ENCODE measurements at regions not wholly inside any gene's neighbourhood (a gene's known extent, or its start where the extent isn't known, plus 50 kb on each side); places are given as distances from the start of the nearest gene placed in this dataset.

- no peaks in the 10 kb centered on the region for H3K4me1 Mint-ChIP-seq (ENCODE audit: unreplicated experiment)
- DNase-seq (ENCODE audit: extremely low spot score, unreplicated experiment), result no peak
- no peaks in the 10 kb centered on the region for H3K27me3 Mint-ChIP-seq (ENCODE audit: unreplicated experiment)
- no peaks in the 10 kb centered on the region for H3K36me3 Mint-ChIP-seq (ENCODE audit: unreplicated experiment)
- no peak overlapping the region for H3K27ac Mint-ChIP-seq (ENCODE audit: unreplicated experiment)
- TF ChIP-seq CTCF (IDR thresholded peaks at IDR 0.05), result no peak
- no peaks in the 10 kb centered on the region for H3K9me3 Mint-ChIP-seq (ENCODE audit: unreplicated experiment)
- no peak overlapping the region for H3K4me3 Mint-ChIP-seq (ENCODE audit: unreplicated experiment)
Observed at GRCh38 chr2:117720765-117721164, 93.7 kb upstream of the DDX18 start.

GRCh38 chr2:117723483-117723882 is 91.0 kb upstream of the DDX18 start:
- Mint-ChIP-seq H3K9me3 (ENCODE audit: unreplicated experiment) (no peaks in the 10 kb centered on the region), H3K4me1 (ENCODE audit: unreplicated experiment) (no peaks in the 10 kb centered on the region), H3K27me3 (ENCODE audit: unreplicated experiment) (no peaks in the 10 kb centered on the region), H3K4me3 (ENCODE audit: unreplicated experiment) (no peak overlapping the region), H3K27ac (ENCODE audit: unreplicated experiment) (no peak overlapping the region), H3K36me3 (ENCODE audit: unreplicated experiment) (no peaks in the 10 kb centered on the region)
- TF ChIP-seq CTCF (IDR thresholded peaks at IDR 0.05), result no peak
- DNase-seq (ENCODE audit: extremely low spot score, unreplicated experiment), result no peak

- Mint-ChIP-seq H3K27ac (ENCODE audit: unreplicated experiment) (no peak overlapping the region), H3K4me3 (ENCODE audit: unreplicated experiment) (no peak overlapping the region), H3K27me3 (ENCODE audit: unreplicated experiment) (no peaks in the 10 kb centered on the region), H3K4me1 (ENCODE audit: unreplicated experiment) (no peaks in the 10 kb centered on the region), H3K36me3 (ENCODE audit: unreplicated experiment) (no peaks in the 10 kb centered on the region), H3K9me3 (ENCODE audit: unreplicated experiment) (peaks cover under 1% of the 10 kb centered on the region)
- TF ChIP-seq CTCF (IDR thresholded peaks at IDR 0.05), result no peak
- no peak for DNase-seq (ENCODE audit: extremely low spot score, unreplicated experiment)
Observed at GRCh38 chr2:117723888-117724434, 90.5 kb upstream of the DDX18 start.

- Mint-ChIP-seq H3K4me1 (ENCODE audit: unreplicated experiment) (no peaks in the 10 kb centered on the region), H3K36me3 (ENCODE audit: unreplicated experiment) (no peaks in the 10 kb centered on the region), H3K9me3 (ENCODE audit: unreplicated experiment) (peaks cover 5% of the 10 kb centered on the region), H3K27ac (ENCODE audit: unreplicated experiment) (no peak overlapping the region), H3K27me3 (ENCODE audit: unreplicated experiment) (no peaks in the 10 kb centered on the region), H3K4me3 (ENCODE audit: unreplicated experiment) (no peak overlapping the region)
- TF ChIP-seq CTCF (IDR thresholded peaks at IDR 0.05), result no peak
- DNase-seq (ENCODE audit: extremely low spot score, unreplicated experiment), result no peak
Observed at GRCh38 chr2:117726747-117727146, 87.7 kb upstream of the DDX18 start.

GRCh38 chr2:117737846-117738245 is 76.6 kb upstream of the DDX18 start:
- Mint-ChIP-seq H3K9me3 (ENCODE audit: unreplicated experiment) (peaks cover 3% of the 10 kb centered on the region), H3K36me3 (ENCODE audit: unreplicated experiment) (no peaks in the 10 kb centered on the region), H3K4me3 (ENCODE audit: unreplicated experiment) (no peak overlapping the region), H3K27me3 (ENCODE audit: unreplicated experiment) (no peaks in the 10 kb centered on the region), H3K4me1 (ENCODE audit: unreplicated experiment) (no peaks in the 10 kb centered on the region), H3K27ac (ENCODE audit: unreplicated experiment) (no peak overlapping the region)
- TF ChIP-seq CTCF (IDR thresholded peaks at IDR 0.05), result no peak
- no peak for DNase-seq (ENCODE audit: extremely low spot score, unreplicated experiment)
